Ectodermal cell (in vitro differentiated cells): ENCODE measurements at regions not wholly inside any gene's neighbourhood (a gene's known extent, or its start where the extent isn't known, plus 50 kb on each side); places are given as distances from the start of the nearest gene placed in this dataset.

Source experiments
- H3K27ac ChIP-seq: 2 replicates; pipeline ENCODE4 v1.7.0; 2013; ENCODE audit warnings: mild to moderate bottlenecking, low read depth, low read length; ENCODE audit not compliant: insufficient read depth, poor library complexity, severe bottlenecking
- H3K27me3 ChIP-seq: 2 replicates; pipeline ENCODE4 v1.7.0; 2013; ENCODE audit warnings: mild to moderate bottlenecking, low read length; ENCODE audit not compliant: insufficient read depth, control insufficient read depth, poor library complexity, severe bottlenecking
- H3K36me3 ChIP-seq: one replicate; pipeline ENCODE4 v1.7.0; 2013; ENCODE audit warnings: low read length; ENCODE audit not compliant: control insufficient read depth, insufficient read depth
- H3K4me1 ChIP-seq: one replicate; pipeline ENCODE4 v1.7.0; 2013; ENCODE audit warnings: low read length; ENCODE audit not compliant: control insufficient read depth, insufficient read depth
- H3K4me3 ChIP-seq: 2 replicates; pipeline ENCODE4 v1.7.0; 2013; ENCODE audit warnings: low read depth, low read length, control low read depth; ENCODE audit not compliant: insufficient read depth
- H3K9me3 ChIP-seq: 2 replicates; pipeline ENCODE4 v1.7.0; 2013; ENCODE audit warnings: mild to moderate bottlenecking, low read length, moderate library complexity; ENCODE audit not compliant: control insufficient read depth
- WGBS, 2 experiments: methylation state at CpG; one replicate each; pipeline ENCODE4 v1.1.7; 2013; ENCODE audit warnings: missing lambda C conversion rate in 2 of 2; 5-methylcytosine and 5-hydroxymethylcytosine counted together

DNA sequence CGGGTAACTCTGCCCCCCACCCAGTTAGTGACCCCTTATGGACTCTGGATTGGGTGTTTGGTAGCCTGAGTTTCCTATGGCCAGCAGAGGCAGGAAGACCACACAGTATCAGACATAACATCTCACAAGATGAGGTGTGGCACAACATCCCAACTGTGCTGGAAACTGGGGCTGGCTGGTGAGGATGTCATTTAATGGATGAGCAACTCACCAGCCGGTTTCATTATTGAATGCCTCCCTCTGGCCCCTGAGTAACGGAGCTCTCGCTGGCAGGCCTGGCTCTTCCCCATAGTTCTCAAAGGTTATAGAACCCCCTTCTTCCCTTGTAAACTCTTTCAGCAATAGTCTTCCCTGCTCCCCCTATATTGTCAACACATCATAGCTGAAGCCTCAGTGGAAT is 195.0 kb downstream of the BCL11A start:
- Histone ChIP-seq H3K4me1 (peaks cover 1% of the 10 kb centered on the region), H3K27ac (no peak overlapping the region), H3K9me3 (no peaks in the 10 kb centered on the region), H3K36me3 (no peaks in the 10 kb centered on the region), H3K27me3 (no peaks in the 10 kb centered on the region), H3K4me3 (no peak overlapping the region)
- WGBS, 2 experiments, result 76 to 85% methylated on average over 4 of the region's 4 CpGs

DNA sequence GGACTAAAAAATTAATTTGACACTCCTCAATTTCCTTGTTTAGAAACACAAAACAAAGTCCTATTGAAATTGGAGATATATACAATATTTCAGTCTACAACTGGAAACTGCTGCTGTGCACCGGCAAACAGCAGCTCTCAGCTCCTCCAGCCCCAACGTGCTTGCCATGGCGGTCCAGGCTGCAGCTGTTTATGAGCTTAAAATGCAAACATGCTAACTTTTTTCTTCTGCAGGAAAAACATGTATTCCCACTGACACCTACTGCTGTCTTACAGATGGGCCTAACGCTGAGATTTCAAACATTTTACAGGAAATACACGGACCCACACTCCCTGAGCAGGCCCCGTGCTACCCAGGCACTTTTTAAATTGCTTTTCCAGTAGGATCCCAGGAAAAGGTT is 195.5 kb downstream of the BCL11A start:
- no peaks in the 10 kb centered on the region for H3K36me3 ChIP-seq
- no peak overlapping the region for H3K4me3 ChIP-seq
- 91 to 94% methylated on average over 6 of the region's 6 CpGs for WGBS, 2 experiments

DNA sequence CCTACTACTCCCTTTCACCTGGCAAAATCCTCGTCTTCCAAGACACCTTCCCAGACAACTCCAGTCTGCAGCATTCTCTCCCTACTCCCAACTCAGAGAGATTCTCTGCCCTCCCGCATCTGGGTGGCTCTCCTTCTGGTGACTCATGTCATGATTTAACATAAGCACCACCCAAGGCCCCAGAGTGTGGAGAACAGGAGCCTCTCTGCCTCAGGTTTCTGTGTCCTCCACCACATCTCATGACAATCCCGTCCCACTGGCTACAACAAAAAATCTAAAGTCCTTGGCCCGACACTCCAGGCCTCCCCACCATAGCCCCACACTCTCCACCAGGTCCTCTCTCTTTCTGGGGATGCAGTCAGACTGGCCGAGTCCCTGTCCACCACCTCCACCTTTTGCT is 197.1 kb downstream of the BCL11A start:
- H3K4me1 ChIP-seq, result peaks cover 9% of the 10 kb centered on the region
- no peak overlapping the region for H3K4me3 ChIP-seq
- H3K27ac ChIP-seq, result no peak overlapping the region
- H3K36me3 ChIP-seq, result no peaks in the 10 kb centered on the region
- H3K9me3 ChIP-seq, result no peaks in the 10 kb centered on the region
- H3K27me3 ChIP-seq, result no peaks in the 10 kb centered on the region
- WGBS, 2 experiments, result 90 to 93% methylated on average over 5 of the region's 5 CpGs

More for the DNA sequence above, 195.5 kb downstream of the BCL11A start:
- Histone ChIP-seq H3K27me3 (no peaks in the 10 kb centered on the region), H3K4me1 (peaks cover 6% of the 10 kb centered on the region), H3K27ac (no peak overlapping the region), H3K9me3 (no peaks in the 10 kb centered on the region)

DNA sequence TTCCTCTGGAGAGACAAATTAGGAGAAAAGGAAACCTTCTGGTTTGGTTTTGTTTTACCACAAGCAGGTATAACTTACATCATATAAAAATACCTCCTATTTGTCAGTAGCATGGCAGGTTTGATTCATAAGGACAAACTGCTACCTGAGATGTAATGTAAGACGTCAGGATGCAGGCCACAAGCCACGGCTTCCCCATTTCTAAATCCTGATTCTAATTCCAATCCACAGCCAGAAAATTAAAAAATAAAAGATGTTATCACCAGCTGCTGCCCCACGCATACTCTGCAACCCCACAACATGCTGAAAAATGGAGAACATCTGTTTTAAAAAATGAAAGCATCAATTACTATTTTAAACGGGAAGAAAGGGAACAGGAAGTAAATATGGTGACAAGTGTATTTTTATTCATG is 197.6 kb downstream of the BCL11A start:
- no peak overlapping the region for H3K27ac ChIP-seq
- H3K4me1 ChIP-seq, result peaks cover 9% of the 10 kb centered on the region
- 85 to 94% methylated on average over 4 of the region's 4 CpGs for WGBS, 2 experiments
- H3K36me3 ChIP-seq, result no peaks in the 10 kb centered on the region
- no peak overlapping the region for H3K4me3 ChIP-seq
- H3K27me3 ChIP-seq, result no peaks in the 10 kb centered on the region
- no peaks in the 10 kb centered on the region for H3K9me3 ChIP-seq

DNA sequence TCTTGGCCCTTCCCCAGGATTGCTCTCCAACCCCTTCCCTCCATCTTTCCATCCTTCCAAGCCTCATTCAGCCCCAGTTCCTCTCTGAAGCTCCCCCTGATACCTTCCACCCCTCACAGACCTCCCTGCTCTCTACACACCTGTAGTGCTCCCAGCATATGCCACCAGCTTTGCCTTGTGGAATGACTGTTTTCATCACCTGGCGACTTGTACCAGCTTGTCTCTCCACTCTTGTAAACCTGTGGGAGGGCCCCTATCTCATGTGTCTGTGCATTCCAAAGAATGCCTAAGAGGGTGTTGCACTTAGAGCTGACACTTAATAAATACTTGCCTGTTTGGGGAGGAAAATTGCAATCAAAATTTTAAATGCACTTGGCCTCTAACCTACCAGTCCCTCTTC is 198.7 kb downstream of the BCL11A start:
- Histone ChIP-seq H3K4me1 (peaks cover 9% of the 10 kb centered on the region), H3K27me3 (no peaks in the 10 kb centered on the region), H3K36me3 (no peaks in the 10 kb centered on the region), H3K27ac (no peak overlapping the region), H3K4me3 (no peak overlapping the region), H3K9me3 (no peaks in the 10 kb centered on the region)
- WGBS, 2 experiments, result 0 to 10% methylated on average over 1 of the region's 1 CpG

DNA sequence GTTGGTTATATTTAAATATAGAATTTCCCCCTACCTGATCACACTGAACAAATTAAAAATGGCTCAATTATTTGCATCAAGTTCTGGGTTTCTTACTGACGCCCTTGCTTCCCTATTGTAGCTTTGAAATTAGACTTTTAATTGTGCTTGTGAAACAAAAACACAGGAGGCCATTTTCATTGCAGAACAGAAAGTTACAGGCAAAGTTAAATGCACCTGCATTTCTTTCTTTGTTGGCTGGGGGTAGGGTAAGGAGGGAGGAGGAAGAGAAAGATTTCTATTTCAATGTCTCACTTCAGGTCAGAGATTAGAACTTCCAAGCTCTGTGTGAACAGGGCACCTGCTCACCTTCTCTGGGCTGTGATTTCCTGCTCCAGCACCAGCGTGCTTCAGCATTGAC is 199.6 kb downstream of the BCL11A start:
- H3K9me3 ChIP-seq, result no peaks in the 10 kb centered on the region
- peaks cover 9% of the 10 kb centered on the region for H3K4me1 ChIP-seq
- no peak overlapping the region for H3K4me3 ChIP-seq
- no peaks in the 10 kb centered on the region for H3K36me3 ChIP-seq
- no peaks in the 10 kb centered on the region for H3K27me3 ChIP-seq
- no peak overlapping the region for H3K27ac ChIP-seq
- 86 to 92% methylated on average over 2 of the region's 2 CpGs for WGBS, 2 experiments

DNA sequence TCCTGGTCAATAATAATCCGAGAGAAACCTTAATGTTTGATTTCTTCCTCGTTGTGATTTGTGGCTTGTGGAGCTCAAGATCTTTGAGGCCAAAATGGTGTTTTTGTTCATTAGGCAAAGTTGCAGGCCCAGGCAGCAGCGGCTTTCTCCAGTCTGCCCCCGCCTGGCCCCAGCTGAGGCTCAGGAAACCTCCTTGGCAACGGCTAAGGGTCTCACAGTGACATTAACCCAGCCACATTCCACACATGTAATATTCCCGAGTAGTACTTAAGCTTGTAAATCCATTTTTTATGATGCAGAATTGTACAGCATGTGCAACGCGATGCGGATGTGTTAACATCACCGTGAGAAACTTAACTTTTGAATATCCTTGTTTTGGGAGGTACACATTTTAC is 200.1 kb downstream of the BCL11A start:
- Histone ChIP-seq H3K9me3 (no peaks in the 10 kb centered on the region), H3K4me1 (peaks cover 9% of the 10 kb centered on the region), H3K27ac (no peak overlapping the region), H3K4me3 (no peak overlapping the region), H3K36me3 (no peaks in the 10 kb centered on the region), H3K27me3 (no peaks in the 10 kb centered on the region)
- 73 to 76% methylated on average over 10 of the region's 10 CpGs for WGBS, 2 experiments

DNA sequence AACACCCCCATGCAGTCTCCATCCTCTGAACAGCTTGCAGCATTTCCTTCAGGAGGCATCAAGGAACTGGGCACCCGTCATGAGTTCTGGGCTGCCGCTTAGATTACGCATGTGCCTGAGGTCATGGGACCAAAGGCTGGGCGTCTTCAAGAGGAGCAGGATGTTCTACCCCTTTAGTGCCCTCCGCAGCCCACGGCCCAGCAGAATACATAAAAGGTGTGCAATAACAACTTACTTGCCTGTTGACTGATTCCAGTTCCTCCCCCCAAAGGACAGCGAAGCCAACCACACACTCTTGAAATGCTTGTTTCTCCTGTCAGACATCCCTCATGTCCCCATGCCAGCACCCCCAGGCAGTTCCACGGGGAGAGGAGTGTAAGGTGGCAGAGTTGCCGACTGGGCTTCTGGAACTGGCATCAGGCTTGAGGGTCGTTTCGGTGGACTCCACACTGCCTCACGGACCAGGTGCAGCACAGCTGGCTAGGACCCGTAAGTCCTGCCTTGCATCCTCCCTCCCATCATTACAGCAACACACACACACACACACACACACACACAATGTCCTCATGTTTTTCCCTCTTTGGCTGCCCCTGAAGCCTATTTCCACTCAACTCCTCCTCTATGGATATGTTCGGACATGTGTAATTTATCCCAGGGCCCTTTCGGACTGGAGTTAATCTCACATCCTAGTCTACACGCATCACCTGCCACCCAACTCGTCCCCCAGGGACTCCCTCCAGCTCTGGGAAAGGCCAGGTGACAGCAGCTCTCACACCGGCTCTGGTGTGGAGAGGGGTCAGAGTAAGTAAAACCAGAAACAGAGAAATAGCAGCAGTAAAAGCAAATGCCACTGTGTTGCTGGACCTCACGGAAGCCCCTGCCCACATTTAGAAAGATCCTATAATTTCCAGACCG is 200.7 kb downstream of the BCL11A start:
- H3K36me3 ChIP-seq, result no peaks in the 10 kb centered on the region
- peaks cover 9% of the 10 kb centered on the region for H3K4me1 ChIP-seq
- no peak overlapping the region for H3K4me3 ChIP-seq
- H3K9me3 ChIP-seq, result no peaks in the 10 kb centered on the region
- 90 to 91% methylated on average over 20 of the region's 20 CpGs for WGBS, 2 experiments
- H3K27ac ChIP-seq, result no peak overlapping the region
- no peaks in the 10 kb centered on the region for H3K27me3 ChIP-seq

DNA sequence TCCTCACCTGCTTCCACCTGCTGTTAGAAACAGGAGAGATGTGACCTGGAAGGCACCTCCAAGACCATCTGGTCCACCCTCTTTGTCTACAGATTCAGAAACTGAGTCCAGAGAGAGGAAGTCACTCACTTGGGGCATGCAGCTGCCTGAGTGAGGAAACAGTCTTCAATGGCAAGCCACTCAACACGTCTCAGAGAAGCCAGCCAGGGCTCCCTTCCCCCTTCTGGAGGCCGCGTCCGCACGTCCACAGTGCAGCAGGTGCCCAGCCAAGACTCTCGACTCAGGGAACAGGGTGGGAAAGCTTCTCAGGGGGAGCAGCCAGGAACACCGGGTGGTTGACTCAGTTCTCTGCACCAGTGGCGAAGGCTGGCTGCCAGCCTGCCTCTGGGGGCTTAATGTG is 201.7 kb downstream of the BCL11A start:
- 94 to 95% methylated on average over 8 of the region's 8 CpGs for WGBS, 2 experiments
- no peak overlapping the region for H3K27ac ChIP-seq
- H3K36me3 ChIP-seq, result no peaks in the 10 kb centered on the region
- H3K4me1 ChIP-seq, result peaks cover 9% of the 10 kb centered on the region
- H3K9me3 ChIP-seq, result no peaks in the 10 kb centered on the region
- no peak overlapping the region for H3K4me3 ChIP-seq
- no peaks in the 10 kb centered on the region for H3K27me3 ChIP-seq

DNA sequence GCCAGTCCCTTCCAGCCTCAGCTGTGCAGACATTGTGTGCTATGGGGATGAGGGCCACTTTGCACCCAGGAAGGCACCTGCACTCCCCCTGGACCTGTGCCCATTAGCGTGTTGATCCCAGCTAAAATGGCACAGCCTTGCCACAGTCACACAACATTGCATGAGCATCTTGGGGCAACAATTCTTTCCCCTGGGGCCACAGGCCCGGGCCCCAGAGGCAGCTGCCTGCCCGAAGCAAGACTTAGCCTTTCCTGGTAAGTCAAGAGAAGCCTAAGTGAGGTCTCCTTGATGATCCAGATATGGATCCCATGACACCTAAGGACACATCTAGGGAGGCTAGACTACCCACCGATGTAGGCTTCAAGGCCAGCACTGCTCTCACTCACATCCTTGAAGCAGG is 202.1 kb downstream of the BCL11A start:
- Histone ChIP-seq H3K9me3 (no peaks in the 10 kb centered on the region), H3K4me1 (peaks cover 9% of the 10 kb centered on the region), H3K27ac (no peak overlapping the region), H3K36me3 (no peaks in the 10 kb centered on the region), H3K27me3 (no peaks in the 10 kb centered on the region), H3K4me3 (no peak overlapping the region)
- WGBS, 2 experiments, result 92 to 95% methylated on average over 4 of the region's 4 CpGs
